Keratinocyte (primary cell): ENCODE measurements at regions not wholly inside any gene's neighbourhood (a gene's known extent, or its start where the extent isn't known, plus 50 kb on each side); places are given as distances from the start of the nearest gene placed in this dataset.
"Not testable (repeated sequence)": the region's sequence is repeated elsewhere in the genome, so short reads cannot be mapped to it uniquely, and the experiment has no call there.

Experiments
- DNase-seq: peaks from one replicate; pipeline ENCODE4 v3.0.0-alpha.2; 2011; ENCODE audit warnings: low read depth, missing footprints, low spot score
- FAIRE-seq: peaks from 2 replicates; lab custom pipeline; 2011; peaks lifted over from hg19 to GRCh38; lab: Jason Lieb, UNC
- H2AFZ ChIP-seq: 2 replicates; pipeline ENCODE4 v1.6.0; 2012; ENCODE audit warnings: low read length, control low read depth, inconsistent platforms; ENCODE audit not compliant: control insufficient read depth
- H3K27ac ChIP-seq: 2 replicates; pipeline ENCODE4 v1.5.1; 2011; ENCODE audit warnings: low read length; ENCODE audit not compliant: control insufficient read depth, insufficient read depth
- H3K27me3 ChIP-seq: 3 replicates; pipeline ENCODE4 v1.6.0; 2011; ENCODE audit warnings: low read length; ENCODE audit not compliant: control insufficient read depth, insufficient read depth; ENCODE audit errors: extremely low read depth
- H3K36me3 ChIP-seq, 2 experiments: 2 replicates in 1 of 2; 3 replicates in 1 of 2; pipeline ENCODE4 v1.5.1; 2011; ENCODE audit warnings: low read length in 2 of 2, mild to moderate bottlenecking in 1 of 2; ENCODE audit not compliant: control insufficient read depth in 2 of 2, insufficient read depth in 2 of 2; ENCODE audit errors: extremely low read depth in 1 of 2
- H3K4me1 ChIP-seq: 3 replicates; pipeline ENCODE4 v1.5.1; 2011; ENCODE audit warnings: low read length; ENCODE audit not compliant: control insufficient read depth, insufficient read depth; ENCODE audit errors: extremely low read depth
- H3K4me2 ChIP-seq: 3 replicates; pipeline ENCODE4 v1.6.0; 2011; ENCODE audit warnings: low read depth, low read length; ENCODE audit not compliant: control insufficient read depth, insufficient read depth; ENCODE audit errors: extremely low read depth
- H3K4me3 ChIP-seq, 3 experiments: fragments of 200-600 bp in 1 of 3; sonication (generic) in 1 of 3; 2 replicates in 2 of 3; 3 replicates in 1 of 3; pipeline ENCODE4 v1.5.1; 2011 to 2016; ENCODE audit warnings: low read length in 3 of 3, mild to moderate bottlenecking in 3 of 3, control low read depth in 2 of 3, inconsistent platforms in 1 of 3, low read depth in 1 of 3, mixed read lengths in 1 of 3, mixed run types in 1 of 3, moderate library complexity in 1 of 3; ENCODE audit not compliant: control insufficient read depth in 2 of 3, insufficient read depth in 2 of 3; ENCODE audit errors: extremely low read depth in 1 of 3
- H3K79me2 ChIP-seq: 2 replicates; pipeline ENCODE4 v1.6.0; 2012; ENCODE audit warnings: low read length; ENCODE audit not compliant: control insufficient read depth, insufficient read depth
- H3K9ac ChIP-seq: 3 replicates; pipeline ENCODE4 v1.6.0; 2011; ENCODE audit warnings: low read length; ENCODE audit not compliant: control insufficient read depth, insufficient read depth; ENCODE audit errors: extremely low read depth
- H3K9me1 ChIP-seq: 3 replicates; pipeline ENCODE4 v1.6.0; 2011; ENCODE audit warnings: low read length; ENCODE audit not compliant: control insufficient read depth, insufficient read depth; ENCODE audit errors: extremely low read depth
- H3K9me3 ChIP-seq: 2 replicates; pipeline ENCODE4 v1.5.1; 2012; ENCODE audit warnings: low read depth, low read length; ENCODE audit not compliant: control insufficient read depth
- H4K20me1 ChIP-seq: 3 replicates; pipeline ENCODE4 v1.6.0; 2011; ENCODE audit warnings: low read length; ENCODE audit not compliant: control insufficient read depth, insufficient read depth; ENCODE audit errors: extremely low read depth
- EZH2 ChIP-seq: IDR thresholded peaks from one replicate; pipeline ENCODE4 v1.6.1; 2012; ENCODE audit warnings: inconsistent platforms, mild to moderate bottlenecking, low read length, moderate library complexity
- dilution Hi-C: fragments of 300-500 bp; cut with MboI; formaldehyde crosslinking; loops from one replicate; pipeline ENCODE4 v1.7.0; 2020; ENCODE audit warnings: low sequenced_read_pairs; ENCODE audit not compliant: extremely low pct_ligation_motif_present
- TF ChIP-seq, protein P1 (sequence below), 3 experiments: IDR thresholded peaks in 1 of 3; conservative IDR thresholded peaks in 1 of 3; optimal IDR thresholded peaks in 1 of 3; 2 replicates in 2 of 3; 3 replicates in 1 of 3; pipeline versions ENCODE3 to v1.5.1; 2011; ENCODE audit warnings: low read length in 3 of 3, mild to moderate bottlenecking in 3 of 3, moderate library complexity in 2 of 3, control low read depth in 1 of 3, inconsistent platforms in 1 of 3; ENCODE audit not compliant: insufficient read depth in 2 of 3; ENCODE audit errors: extremely low read depth in 1 of 3

DNA sequence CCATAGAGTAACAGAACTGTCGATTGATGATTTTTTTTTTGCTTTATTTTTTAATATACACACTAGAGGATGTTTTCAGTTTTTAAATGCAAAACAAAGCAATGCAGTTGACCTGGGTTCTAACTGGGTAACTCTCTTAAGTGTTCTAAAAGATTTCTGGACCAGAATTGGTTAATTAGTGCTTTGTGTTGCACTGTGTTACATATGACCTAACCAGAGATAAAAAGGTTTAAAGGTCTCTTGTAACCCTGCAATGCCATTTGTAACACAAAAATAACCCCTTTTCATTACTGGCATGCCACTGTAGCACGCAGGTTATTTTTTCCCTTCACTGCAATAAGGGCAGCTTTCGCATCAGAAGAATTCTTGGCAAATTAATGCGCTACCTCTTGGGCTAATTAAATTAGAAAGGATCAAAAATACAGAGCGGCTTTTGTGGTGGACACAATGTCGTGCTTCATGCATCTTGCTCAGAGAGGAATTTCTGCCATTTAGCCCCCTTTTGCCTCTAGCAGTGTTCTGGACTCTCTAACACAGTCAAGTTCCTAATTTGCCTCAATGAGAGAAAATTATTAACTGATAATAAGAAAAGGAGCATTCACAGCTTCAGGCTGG lies 250.8 kb upstream of the ZEB2 start:
- FAIRE-seq, result no peak
- Histone ChIP-seq H3K27ac (no peak overlapping the region), H3K9ac (no peak overlapping the region), H3K4me3 (no peak overlapping the region), H2AFZ (no peak overlapping the region), H3K9me1 (no peaks in the 10 kb centered on the region), H3K79me2 (no peaks in the 10 kb centered on the region), H3K36me3 (no peaks in the 10 kb centered on the region), H3K27me3 (peaks cover 8% of the 10 kb centered on the region), H3K4me2 (no peak overlapping the region), H3K9me3 (no peaks in the 10 kb centered on the region), H3K4me1 (no peaks in the 10 kb centered on the region), H4K20me1 (no peaks in the 10 kb centered on the region)
- TF ChIP-seq, protein P1, sequence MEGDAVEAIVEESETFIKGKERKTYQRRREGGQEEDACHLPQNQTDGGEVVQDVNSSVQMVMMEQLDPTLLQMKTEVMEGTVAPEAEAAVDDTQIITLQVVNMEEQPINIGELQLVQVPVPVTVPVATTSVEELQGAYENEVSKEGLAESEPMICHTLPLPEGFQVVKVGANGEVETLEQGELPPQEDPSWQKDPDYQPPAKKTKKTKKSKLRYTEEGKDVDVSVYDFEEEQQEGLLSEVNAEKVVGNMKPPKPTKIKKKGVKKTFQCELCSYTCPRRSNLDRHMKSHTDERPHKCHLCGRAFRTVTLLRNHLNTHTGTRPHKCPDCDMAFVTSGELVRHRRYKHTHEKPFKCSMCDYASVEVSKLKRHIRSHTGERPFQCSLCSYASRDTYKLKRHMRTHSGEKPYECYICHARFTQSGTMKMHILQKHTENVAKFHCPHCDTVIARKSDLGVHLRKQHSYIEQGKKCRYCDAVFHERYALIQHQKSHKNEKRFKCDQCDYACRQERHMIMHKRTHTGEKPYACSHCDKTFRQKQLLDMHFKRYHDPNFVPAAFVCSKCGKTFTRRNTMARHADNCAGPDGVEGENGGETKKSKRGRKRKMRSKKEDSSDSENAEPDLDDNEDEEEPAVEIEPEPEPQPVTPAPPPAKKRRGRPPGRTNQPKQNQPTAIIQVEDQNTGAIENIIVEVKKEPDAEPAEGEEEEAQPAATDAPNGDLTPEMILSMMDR (optimal IDR thresholded peaks at IDR 0.05 in 1 of 3, IDR thresholded peaks at IDR 0.05 in 1 of 3, conservative IDR thresholded peaks at IDR 0.05 in 1 of 3; ENCODE audit: extremely low read depth in 1 of 3, insufficient read depth in 2 of 3, low read length in 3 of 3), result no peak
- TF ChIP-seq EZH2, result no peak
- dilution Hi-C loops, result no loop called here
- DNase-seq, result no peak

DNA sequence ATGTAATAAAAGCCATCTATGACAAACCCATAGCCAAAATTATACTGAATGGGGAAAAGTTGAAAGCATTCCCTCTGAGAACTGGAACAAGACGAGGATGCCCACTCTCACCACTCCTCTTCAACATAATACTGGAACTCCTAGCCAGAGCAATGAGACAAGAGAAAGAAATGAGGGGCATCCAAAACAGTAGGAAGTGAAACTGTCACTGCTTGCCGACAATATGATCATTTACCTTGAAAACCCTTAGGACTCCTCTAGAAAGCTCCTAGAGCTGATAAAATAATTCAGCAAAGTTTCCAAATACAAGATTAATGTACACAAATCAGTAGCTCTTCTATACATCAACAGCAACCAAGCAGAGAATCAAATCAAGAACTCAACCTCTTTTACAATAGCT lies 241.0 kb upstream of the ZEB2 start:
- H3K4me2 ChIP-seq, H3K27ac ChIP-seq, FAIRE-seq, H3K9me1 ChIP-seq, H3K36me3 ChIP-seq, H3K79me2 ChIP-seq, H4K20me1 ChIP-seq, H3K4me3 ChIP-seq, H2AFZ ChIP-seq, dilution Hi-C loops, DNase-seq, H3K9me3 ChIP-seq, H3K4me1 ChIP-seq, H3K9ac ChIP-seq, H3K27me3 ChIP-seq: not testable (repeated sequence)

DNA sequence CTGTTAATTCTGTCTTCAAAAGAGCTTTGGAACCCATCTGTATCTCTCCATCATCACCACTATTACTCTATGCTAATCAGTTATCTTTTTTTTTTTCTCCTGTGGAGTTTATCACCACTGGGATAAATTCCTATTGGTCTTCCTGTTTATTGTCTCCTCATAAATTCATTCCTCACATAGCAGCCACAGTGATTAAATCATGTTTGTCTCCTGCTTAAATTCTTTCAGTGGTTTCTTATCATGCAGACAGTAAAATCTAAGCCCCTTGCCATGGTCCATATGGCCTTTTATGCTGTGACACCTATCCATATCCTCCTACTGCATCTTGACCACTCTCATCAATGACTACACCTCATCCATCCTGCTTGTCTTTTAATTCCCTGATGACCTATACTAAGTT lies 239.8 kb upstream of the ZEB2 start:
- no peak overlapping the region for H3K9ac ChIP-seq
- H3K27ac ChIP-seq, result no peak overlapping the region
- H3K4me1 ChIP-seq, result no peaks in the 10 kb centered on the region
- no peaks in the 10 kb centered on the region for H3K36me3 ChIP-seq
- FAIRE-seq (no peak), DNase-seq (no peak)
- H3K79me2 ChIP-seq, result no peaks in the 10 kb centered on the region
- H3K27me3 ChIP-seq, result no peaks in the 10 kb centered on the region
- H2AFZ ChIP-seq, result no peak overlapping the region
- dilution Hi-C loops, result no loop called here
- no peak overlapping the region for H3K4me3 ChIP-seq
- H4K20me1 ChIP-seq, result no peaks in the 10 kb centered on the region
- H3K9me1 ChIP-seq, result no peaks in the 10 kb centered on the region
- TF ChIP-seq, protein P1 (optimal IDR thresholded peaks at IDR 0.05 in 1 of 3, IDR thresholded peaks at IDR 0.05 in 1 of 3, conservative IDR thresholded peaks at IDR 0.05 in 1 of 3; ENCODE audit: extremely low read depth in 1 of 3, insufficient read depth in 2 of 3, low read length in 3 of 3), result no peak
- TF ChIP-seq EZH2, result no peak
- no peak overlapping the region for H3K4me2 ChIP-seq
- no peaks in the 10 kb centered on the region for H3K9me3 ChIP-seq

DNA sequence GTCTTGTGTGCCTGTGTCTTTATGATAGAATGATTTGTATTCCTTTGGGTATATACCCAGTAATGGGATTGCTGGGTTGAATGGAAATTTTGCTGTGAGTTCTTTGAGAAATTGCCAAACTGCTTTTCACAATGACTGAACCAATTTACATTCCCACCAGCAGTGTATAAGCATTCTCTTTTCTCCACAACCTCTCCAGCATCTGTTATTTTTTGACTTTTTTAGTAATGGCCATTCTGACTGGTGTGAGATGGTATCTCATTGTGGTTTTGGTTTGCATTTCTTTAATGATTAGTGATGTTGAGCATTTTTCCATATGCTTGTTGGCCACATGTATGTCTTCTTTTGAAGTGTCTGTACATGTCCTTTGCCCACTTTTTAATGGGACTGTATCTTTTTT lies 238.3 kb upstream of the ZEB2 start:
- DNase-seq, H3K4me3 ChIP-seq, H3K9me1 ChIP-seq, H3K36me3 ChIP-seq, H4K20me1 ChIP-seq, H3K4me1 ChIP-seq, H2AFZ ChIP-seq, H3K27ac ChIP-seq, H3K9ac ChIP-seq, FAIRE-seq, dilution Hi-C loops, H3K79me2 ChIP-seq, H3K9me3 ChIP-seq, H3K27me3 ChIP-seq, H3K4me2 ChIP-seq: not testable (repeated sequence)
